ENCODE measurements at regions not wholly inside any gene's neighbourhood (a gene's known extent, or its start where the extent isn't known, plus 50 kb on each side); places are given as distances from the start of the nearest gene placed in this dataset.

DNA sequence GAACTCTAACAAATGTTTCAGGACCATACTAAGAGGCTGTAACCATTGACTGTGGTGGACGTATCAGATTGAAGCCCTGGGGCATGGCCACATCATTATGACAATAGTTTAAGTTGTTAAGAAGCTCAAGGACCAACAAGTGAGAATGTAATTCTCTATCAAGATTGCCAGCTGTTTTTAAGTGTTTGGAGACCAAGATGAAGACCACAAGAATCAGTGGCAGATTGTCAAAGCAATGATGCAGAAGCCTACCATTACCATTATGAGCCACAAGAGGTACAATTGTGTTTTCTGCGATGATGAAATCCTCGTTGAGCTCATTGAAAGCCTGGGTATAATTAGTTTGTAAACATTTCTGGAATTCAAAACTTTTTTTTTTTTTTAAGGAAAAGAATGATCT is 261.1 kb upstream of the ZEB2 start:
- TF ChIP-seq POLR2A (IDR thresholded peaks at IDR 0.05) = no peak
- TF ChIP-seq, protein P1, sequence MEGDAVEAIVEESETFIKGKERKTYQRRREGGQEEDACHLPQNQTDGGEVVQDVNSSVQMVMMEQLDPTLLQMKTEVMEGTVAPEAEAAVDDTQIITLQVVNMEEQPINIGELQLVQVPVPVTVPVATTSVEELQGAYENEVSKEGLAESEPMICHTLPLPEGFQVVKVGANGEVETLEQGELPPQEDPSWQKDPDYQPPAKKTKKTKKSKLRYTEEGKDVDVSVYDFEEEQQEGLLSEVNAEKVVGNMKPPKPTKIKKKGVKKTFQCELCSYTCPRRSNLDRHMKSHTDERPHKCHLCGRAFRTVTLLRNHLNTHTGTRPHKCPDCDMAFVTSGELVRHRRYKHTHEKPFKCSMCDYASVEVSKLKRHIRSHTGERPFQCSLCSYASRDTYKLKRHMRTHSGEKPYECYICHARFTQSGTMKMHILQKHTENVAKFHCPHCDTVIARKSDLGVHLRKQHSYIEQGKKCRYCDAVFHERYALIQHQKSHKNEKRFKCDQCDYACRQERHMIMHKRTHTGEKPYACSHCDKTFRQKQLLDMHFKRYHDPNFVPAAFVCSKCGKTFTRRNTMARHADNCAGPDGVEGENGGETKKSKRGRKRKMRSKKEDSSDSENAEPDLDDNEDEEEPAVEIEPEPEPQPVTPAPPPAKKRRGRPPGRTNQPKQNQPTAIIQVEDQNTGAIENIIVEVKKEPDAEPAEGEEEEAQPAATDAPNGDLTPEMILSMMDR (IDR thresholded peaks at IDR 0.05) = no peak

Data from uterus (tissue), 2 donors.